Stimulated activated CD8-positive, alpha-beta memory T cell treated with anti-CD3 and anti-CD28 coated beads, Interleukin-15, amount 100 ng/mL, for 4 hours (primary cell): ENCODE measurements at regions not wholly inside any gene's neighbourhood (a gene's known extent, or its start where the extent isn't known, plus 50 kb on each side); places are given as distances from the start of the nearest gene placed in this dataset.
"Not testable (repeated sequence)": the region's sequence is repeated elsewhere in the genome, so short reads cannot be mapped to it uniquely, and the experiment has no call there.

ENCODE experiments used
- DNase-seq, 2 donors: peaks; one replicate each; pipeline ENCODE4 v3.0.0-alpha.2; 2020; ENCODE audit warnings: low read depth in 2 of 2

GRCh38 chr12:38016602-38017001 lies 300.0 kb upstream of the ALG10B start:
- no peak for DNase-seq

GRCh38 chr12:38025916-38026315 lies 290.7 kb upstream of the ALG10B start:
- no peak for DNase-seq

- no peak for DNase-seq
Observed at GRCh38 chr12:38053113-38053512, 263.5 kb upstream of the ALG10B start.

GRCh38 chr12:38053655-38054464 lies 262.7 kb upstream of the ALG10B start:
- no peak for DNase-seq

- no peak for DNase-seq
Observed at GRCh38 chr12:38056701-38057689, 259.6 kb upstream of the ALG10B start.

- no peak for DNase-seq
Observed at GRCh38 chr12:38099686-38100085, 216.9 kb upstream of the ALG10B start.

GRCh38 chr12:38101753-38102152 lies 214.8 kb upstream of the ALG10B start:
- DNase-seq: no peak

GRCh38 chr12:38102197-38102596 lies 214.4 kb upstream of the ALG10B start:
- no peak for DNase-seq

GRCh38 chr12:38110026-38110699 lies 206.4 kb upstream of the ALG10B start:
- DNase-seq: no peak

GRCh38 chr12:38113991-38114390 lies 202.6 kb upstream of the ALG10B start:
- DNase-seq: no peak

- no peak for DNase-seq
Observed at GRCh38 chr12:38116968-38117367, 199.6 kb upstream of the ALG10B start.

- no peak for DNase-seq
Observed at GRCh38 chr12:38118632-38119031, 197.9 kb upstream of the ALG10B start.

- DNase-seq: no peak
Observed at GRCh38 chr12:38120438-38120837, 196.1 kb upstream of the ALG10B start.

GRCh38 chr12:38123028-38123427 lies 193.5 kb upstream of the ALG10B start:
- not testable (repeated sequence) for DNase-seq

- DNase-seq: no peak
Observed at GRCh38 chr12:38123566-38124246, 192.9 kb upstream of the ALG10B start.

GRCh38 chr12:38124247-38125012 lies 192.1 kb upstream of the ALG10B start:
- no peak for DNase-seq

- DNase-seq: no peak
Observed at GRCh38 chr12:38132139-38132538, 184.4 kb upstream of the ALG10B start.

GRCh38 chr12:38137287-38137686 lies 179.3 kb upstream of the ALG10B start:
- no peak for DNase-seq

- DNase-seq: no peak
Observed at GRCh38 chr12:38137716-38138115, 178.9 kb upstream of the ALG10B start.
